ENCODE measurements at regions not wholly inside any gene's neighbourhood (a gene's known extent, or its start where the extent isn't known, plus 50 kb on each side); places are given as distances from the start of the nearest gene placed in this dataset.

GRCh38 chr7:81427461-81427860 is 342.4 kb downstream of the HGF start:
- H3K4me1 Mint-ChIP-seq, result no peaks in the 10 kb centered on the region
- Histone ChIP-seq H2AFZ (ENCODE audit: insufficient read depth, low read depth, low read length, poor library complexity, severe bottlenecking) (no peak overlapping the region), H3K4me1 (ENCODE audit: control insufficient read depth in 2 of 2, insufficient read depth in 2 of 2, low read length in 2 of 2) (no peaks in the 10 kb centered on the region), H3K4me3 (ENCODE audit: control extremely low read depth in 1 of 5, extremely low read depth in 1 of 5, insufficient read depth in 1 of 5, low read depth in 2 of 5, low read length in 4 of 5) (no peak overlapping the region), H3K4me2 (replicated peaks; ENCODE audit: low read depth, low read length, poor library complexity, severe bottlenecking) (no peak overlapping the region), H4K20me1 (ENCODE audit: control insufficient read depth, insufficient read depth, low read length, poor library complexity, severe bottlenecking) (no peaks in the 10 kb centered on the region), H3K36me3 (replicated peaks in 1 of 2; ENCODE audit: control extremely low read depth in 1 of 2, control insufficient read depth in 1 of 2, extremely low read depth in 1 of 2, insufficient read depth in 2 of 2, low read length in 1 of 2) (no peaks in the 10 kb centered on the region), H3K9me3 (ENCODE audit: control extremely low read depth in 1 of 3, control insufficient read depth in 2 of 3, insufficient read depth in 1 of 3, low read length in 2 of 3) (no peaks in the 10 kb centered on the region), H3K27me3 (replicated peaks in 1 of 4; ENCODE audit: control extremely low read depth in 1 of 4, control insufficient read depth in 3 of 4, insufficient read depth in 4 of 4, low read length in 3 of 4) (no peaks in the 10 kb centered on the region), H3K79me2 (ENCODE audit: control insufficient read depth, insufficient read depth, low read length) (no peaks in the 10 kb centered on the region), H3K27ac (ENCODE audit: low read length in 2 of 2) (no peak overlapping the region), H3K9ac (ENCODE audit: low read length) (no peak overlapping the region)
- TF ChIP-seq CTCF (IDR thresholded peaks at IDR 0.05) (no peak), EZH2 (IDR thresholded peaks at IDR 0.05; ENCODE audit: borderline replicate concordance, insufficient read depth, low read depth, low read length, poor library complexity, severe bottlenecking) (no peak)
- no peaks in the 10 kb centered on the region for H3K9me3 Mint-ChIP-seq (ENCODE audit: insufficient read depth)
- no peaks in the 10 kb centered on the region for H3K27me3 Mint-ChIP-seq
- no CpG with 5 or more reads among the region's 2 CpGs for WGBS (ENCODE audit: insufficient coverage)
- DNase-seq (no peak), ATAC-seq (ENCODE audit: low read depth) (no peak)
- H3K4me3 Mint-ChIP-seq, result no peak overlapping the region
- intact Hi-C loops (cut with micrococcal nuclease), result no loop called here
- CTCF ChIA-PET, result no interaction called here
- POLR2A ChIA-PET, result no interaction called here
- H3K27ac Mint-ChIP-seq, result no peak overlapping the region

DNA sequence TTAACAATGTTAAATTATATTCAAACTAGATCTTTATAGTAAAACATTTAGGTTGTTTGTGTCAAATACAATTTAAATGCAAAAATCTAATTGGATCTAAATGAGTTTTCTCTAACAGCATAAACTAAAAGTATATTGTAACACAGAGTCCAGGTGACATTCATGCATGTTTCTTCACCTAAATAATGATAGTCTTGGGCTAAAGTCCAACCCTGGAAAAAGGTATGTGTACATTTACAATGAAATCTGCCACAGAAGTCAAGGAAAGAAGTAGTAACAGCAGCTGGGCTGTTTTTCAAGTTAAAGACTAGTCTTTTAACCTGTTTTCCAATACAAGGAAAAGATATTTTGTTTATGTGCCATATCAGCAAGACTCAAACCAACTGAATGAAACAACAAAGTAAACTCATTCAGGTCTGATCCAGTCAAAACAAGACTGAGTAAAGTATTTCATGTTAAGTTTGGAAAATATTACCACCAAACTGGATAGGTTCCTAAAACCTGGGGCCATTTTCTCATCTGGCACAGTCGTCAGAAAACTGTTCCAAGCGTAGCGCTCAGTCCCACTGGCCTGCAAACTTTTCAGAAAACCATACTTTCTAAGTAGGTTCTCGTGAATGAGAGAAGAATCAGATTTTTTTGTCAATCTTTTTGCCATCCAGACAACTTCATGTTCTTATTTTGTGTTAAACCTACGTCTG is 349.2 kb downstream of the HGF start:
- DNase-seq (no peak), ATAC-seq (ENCODE audit: low read depth) (no peak)
- H3K4me1 ChIP-seq (ENCODE audit: control insufficient read depth in 2 of 2, insufficient read depth in 2 of 2, low read length in 2 of 2), result no peaks in the 10 kb centered on the region
- no peaks in the 10 kb centered on the region for H3K27me3 ChIP-seq (replicated peaks in 1 of 4; ENCODE audit: control extremely low read depth in 1 of 4, control insufficient read depth in 3 of 4, insufficient read depth in 4 of 4, low read length in 3 of 4)
- Mint-ChIP-seq H3K4me3 (no peak overlapping the region), H3K27ac (no peak overlapping the region), H3K9me3 (ENCODE audit: insufficient read depth) (no peaks in the 10 kb centered on the region), H3K4me1 (no peaks in the 10 kb centered on the region), H3K27me3 (no peaks in the 10 kb centered on the region)
- H2AFZ ChIP-seq (ENCODE audit: insufficient read depth, low read depth, low read length, poor library complexity, severe bottlenecking), result no peak overlapping the region
- POLR2A ChIA-PET, result no interaction called here
- CTCF ChIA-PET, result no interaction called here
- no peaks in the 10 kb centered on the region for H4K20me1 ChIP-seq (ENCODE audit: control insufficient read depth, insufficient read depth, low read length, poor library complexity, severe bottlenecking)
- no peaks in the 10 kb centered on the region for H3K79me2 ChIP-seq (ENCODE audit: control insufficient read depth, insufficient read depth, low read length)
- TF ChIP-seq EZH2 (IDR thresholded peaks at IDR 0.05; ENCODE audit: borderline replicate concordance, insufficient read depth, low read depth, low read length, poor library complexity, severe bottlenecking) (no peak), CTCF (IDR thresholded peaks at IDR 0.05) (no peak)
- WGBS (ENCODE audit: insufficient coverage), result 94% methylated on average over 3 of the region's 5 CpGs
- no peaks in the 10 kb centered on the region for H3K36me3 ChIP-seq (replicated peaks in 1 of 2; ENCODE audit: control extremely low read depth in 1 of 2, control insufficient read depth in 1 of 2, extremely low read depth in 1 of 2, insufficient read depth in 2 of 2, low read length in 1 of 2)
- intact Hi-C loops (cut with micrococcal nuclease), result no loop called here
- peaks cover 0 to 3% (median 0%) of the 10 kb centered on the region in 3 donors for H3K9me3 ChIP-seq (ENCODE audit: control extremely low read depth in 1 of 3, control insufficient read depth in 2 of 3, insufficient read depth in 1 of 3, low read length in 2 of 3)
- H3K27ac ChIP-seq (ENCODE audit: low read length in 2 of 2), result no peak overlapping the region
- no peak overlapping the region for H3K4me3 ChIP-seq (ENCODE audit: control extremely low read depth in 1 of 5, extremely low read depth in 1 of 5, insufficient read depth in 1 of 5, low read depth in 2 of 5, low read length in 4 of 5)
- H3K4me2 ChIP-seq (replicated peaks; ENCODE audit: low read depth, low read length, poor library complexity, severe bottlenecking), result no peak overlapping the region
- no peak overlapping the region for H3K9ac ChIP-seq (ENCODE audit: low read length)

Data from B cell (primary cell).